Muscle layer of colon (tissue), 2 donors: ENCODE measurements at regions not wholly inside any gene's neighbourhood (a gene's known extent, or its start where the extent isn't known, plus 50 kb on each side); places are given as distances from the start of the nearest gene placed in this dataset.
"Not testable (repeated sequence)": the region's sequence is repeated elsewhere in the genome, so short reads cannot be mapped to it uniquely, and the experiment has no call there.

Source experiments
- H3K27ac ChIP-seq: one replicate; pipeline ENCODE4 v1.7.0; 2013; ENCODE audit warnings: low read depth, mild to moderate bottlenecking, low read length, moderate library complexity
- H3K27me3 ChIP-seq, 2 donors: one replicate each; pipeline ENCODE4 v1.7.0; 2013; ENCODE audit warnings: low read length in 2 of 2, mild to moderate bottlenecking in 2 of 2; ENCODE audit not compliant: insufficient read depth in 2 of 2, control insufficient read depth in 1 of 2
- H3K36me3 ChIP-seq: one replicate; pipeline ENCODE4 v1.7.0; 2013; ENCODE audit warnings: mild to moderate bottlenecking, low read length; ENCODE audit not compliant: insufficient read depth
- H3K4me1 ChIP-seq: one replicate; pipeline ENCODE4 v1.7.0; 2013; ENCODE audit warnings: mild to moderate bottlenecking, low read length; ENCODE audit not compliant: insufficient read depth
- H3K4me3 ChIP-seq, 2 donors: one replicate each; pipeline ENCODE4 v1.7.0; 2013; ENCODE audit warnings: low read length in 2 of 2, low read depth in 1 of 2, mild to moderate bottlenecking in 1 of 2, moderate library complexity in 1 of 2
- H3K9ac ChIP-seq: one replicate; pipeline ENCODE4 v1.7.0; 2013; ENCODE audit warnings: low read length
- H3K9me3 ChIP-seq: one replicate; pipeline ENCODE4 v1.7.0; 2013; ENCODE audit warnings: mild to moderate bottlenecking, low read length
- donor health status: abdominal sarcoma.
- donor health status: Adenocarcinoma of cecum.

GRCh38 chr20:26276554-26277210 lies 580.0 kb upstream of the ZNF337 start:
- Histone ChIP-seq H3K36me3 (no peaks in the 10 kb centered on the region), H3K27me3 (no peaks in the 10 kb centered on the region), H3K4me1 (no peaks in the 10 kb centered on the region), H3K9ac (no peak overlapping the region), H3K4me3 (no peak overlapping the region), H3K9me3 (no peaks in the 10 kb centered on the region), H3K27ac (no peak overlapping the region)

GRCh38 chr20:26268762-26269161 lies 572.1 kb upstream of the ZNF337 start:
- not testable (repeated sequence) for H3K27me3 ChIP-seq, H3K4me3 ChIP-seq, H3K4me1 ChIP-seq, H3K9me3 ChIP-seq, H3K36me3 ChIP-seq, H3K9ac ChIP-seq, H3K27ac ChIP-seq

GRCh38 chr20:26260925-26261324 lies 564.3 kb upstream of the ZNF337 start:
- H3K9me3 ChIP-seq, H3K4me3 ChIP-seq, H3K27me3 ChIP-seq, H3K9ac ChIP-seq, H3K27ac ChIP-seq, H3K36me3 ChIP-seq, H3K4me1 ChIP-seq: not testable (repeated sequence)

- not testable (repeated sequence) for H3K4me3 ChIP-seq, H3K27ac ChIP-seq, H3K9me3 ChIP-seq, H3K27me3 ChIP-seq, H3K36me3 ChIP-seq, H3K4me1 ChIP-seq, H3K9ac ChIP-seq
Observed at GRCh38 chr20:26252311-26252975, 555.8 kb upstream of the ZNF337 start.

GRCh38 chr20:26251376-26251775 lies 554.7 kb upstream of the ZNF337 start:
- H3K27me3 ChIP-seq, H3K36me3 ChIP-seq, H3K4me1 ChIP-seq, H3K4me3 ChIP-seq, H3K9me3 ChIP-seq, H3K9ac ChIP-seq, H3K27ac ChIP-seq: not testable (repeated sequence)

GRCh38 chr20:26250249-26251114 lies 553.8 kb upstream of the ZNF337 start:
- H3K27ac ChIP-seq, H3K36me3 ChIP-seq, H3K4me1 ChIP-seq, H3K27me3 ChIP-seq, H3K4me3 ChIP-seq, H3K9ac ChIP-seq, H3K9me3 ChIP-seq: not testable (repeated sequence)

GRCh38 chr20:26243731-26244130 lies 547.1 kb upstream of the ZNF337 start:
- no peak overlapping the region for H3K4me3 ChIP-seq
- no peaks in the 10 kb centered on the region for H3K27me3 ChIP-seq
- no peaks in the 10 kb centered on the region for H3K9me3 ChIP-seq
- no peak overlapping the region for H3K9ac ChIP-seq
- H3K36me3 ChIP-seq = no peaks in the 10 kb centered on the region
- H3K4me1 ChIP-seq = no peaks in the 10 kb centered on the region
- H3K27ac ChIP-seq = no peak overlapping the region

- not testable (repeated sequence) for H3K27me3 ChIP-seq, H3K27ac ChIP-seq, H3K9me3 ChIP-seq, H3K4me1 ChIP-seq, H3K9ac ChIP-seq, H3K4me3 ChIP-seq, H3K36me3 ChIP-seq
Observed at GRCh38 chr20:26220609-26221008, 524.0 kb upstream of the ZNF337 start.

- not testable (repeated sequence) for H3K9me3 ChIP-seq, H3K4me1 ChIP-seq, H3K36me3 ChIP-seq
Observed at GRCh38 chr20:26219546-26219945, 522.9 kb upstream of the ZNF337 start.

GRCh38 chr20:26218301-26218700 lies 521.6 kb upstream of the ZNF337 start:
- Histone ChIP-seq H3K27ac (no peak overlapping the region), H3K4me1 (no peaks in the 10 kb centered on the region), H3K4me3 (no peak overlapping the region), H3K9ac (no peak overlapping the region), H3K9me3 (no peaks in the 10 kb centered on the region), H3K36me3 (no peaks in the 10 kb centered on the region), H3K27me3 (no peaks in the 10 kb centered on the region)

More at GRCh38 chr20:26219546-26219945, 522.9 kb upstream of the ZNF337 start:
- H3K9ac ChIP-seq, H3K27me3 ChIP-seq, H3K27ac ChIP-seq, H3K4me3 ChIP-seq: not testable (repeated sequence)

GRCh38 chr20:26216025-26216424 lies 519.4 kb upstream of the ZNF337 start:
- Histone ChIP-seq H3K9me3 (no peaks in the 10 kb centered on the region), H3K36me3 (no peaks in the 10 kb centered on the region), H3K4me3 (no peak overlapping the region), H3K4me1 (no peaks in the 10 kb centered on the region), H3K9ac (no peak overlapping the region), H3K27ac (no peak overlapping the region), H3K27me3 (no peaks in the 10 kb centered on the region)
